HG03139 (cell line): ENCODE measurements at regions not wholly inside any gene's neighbourhood (a gene's known extent, or its start where the extent isn't known, plus 50 kb on each side); places are given as distances from the start of the nearest gene placed in this dataset.

Source experiments
- ATAC-seq: cut with Tn5 transposase; IDR thresholded peaks from one replicate; pipeline ENCODE4 v1.9.1; 2021; ENCODE audit not compliant: unreplicated experiment

DNA sequence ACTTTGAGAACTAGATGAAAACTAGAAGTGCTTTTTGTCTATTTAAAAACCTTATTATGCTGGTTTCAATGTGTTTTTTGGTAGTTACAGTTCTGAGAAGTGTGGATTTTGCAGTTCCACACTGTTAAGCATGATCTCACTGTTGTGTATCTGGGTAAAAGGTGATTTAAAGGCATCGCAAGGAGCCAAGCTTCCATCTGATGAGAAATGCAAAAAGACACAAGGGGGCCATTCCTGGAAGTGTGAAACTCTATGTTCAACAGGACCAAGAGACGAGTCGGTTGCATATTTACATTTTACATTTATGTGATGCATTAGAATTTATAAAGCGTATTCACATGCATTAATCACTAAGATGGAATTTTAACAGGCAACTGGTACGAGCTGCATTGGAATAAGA is 490.8 kb downstream of the NPIPA7 start:
- ATAC-seq, result no peak

DNA sequence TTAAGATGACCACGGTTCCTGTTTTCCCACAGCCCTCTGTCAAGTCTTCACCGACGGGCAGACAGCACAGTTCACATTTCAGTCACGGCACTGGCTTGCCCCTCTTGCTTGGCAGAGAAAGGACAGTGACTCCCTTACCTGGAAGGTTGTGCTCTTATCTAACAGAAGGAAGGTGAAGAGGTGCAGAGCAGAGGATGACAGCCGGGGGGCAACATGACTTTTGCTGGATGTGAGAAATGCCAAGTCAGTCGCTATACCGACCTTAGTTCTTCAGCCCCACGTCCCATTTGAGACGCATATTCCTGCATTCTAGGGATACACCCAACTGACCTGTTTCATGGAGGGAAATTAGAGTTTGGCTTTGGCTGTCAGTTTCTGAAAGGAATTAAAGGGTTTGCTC is 492.3 kb downstream of the NPIPA7 start:
- no peak for ATAC-seq

DNA sequence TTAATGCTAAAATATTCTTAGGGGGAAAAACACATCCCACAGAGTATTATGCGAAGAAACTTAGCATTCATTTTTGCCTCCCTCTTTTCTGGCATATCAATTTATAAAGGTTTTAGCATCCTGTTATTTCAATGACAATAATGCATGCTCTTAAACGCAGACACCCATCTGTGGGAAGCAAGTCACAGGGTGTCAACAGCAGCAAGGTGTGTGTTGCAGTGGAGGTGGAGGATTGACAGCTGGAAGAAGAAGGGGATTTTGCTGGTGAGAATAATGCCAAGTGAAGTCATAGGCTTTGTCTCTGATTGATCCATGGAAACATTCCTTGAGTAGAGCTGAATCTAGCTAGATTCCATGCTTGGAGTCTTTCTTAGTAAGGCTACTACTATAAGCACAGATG is 498.1 kb downstream of the NPIPA7 start:
- ATAC-seq, result no peak

DNA sequence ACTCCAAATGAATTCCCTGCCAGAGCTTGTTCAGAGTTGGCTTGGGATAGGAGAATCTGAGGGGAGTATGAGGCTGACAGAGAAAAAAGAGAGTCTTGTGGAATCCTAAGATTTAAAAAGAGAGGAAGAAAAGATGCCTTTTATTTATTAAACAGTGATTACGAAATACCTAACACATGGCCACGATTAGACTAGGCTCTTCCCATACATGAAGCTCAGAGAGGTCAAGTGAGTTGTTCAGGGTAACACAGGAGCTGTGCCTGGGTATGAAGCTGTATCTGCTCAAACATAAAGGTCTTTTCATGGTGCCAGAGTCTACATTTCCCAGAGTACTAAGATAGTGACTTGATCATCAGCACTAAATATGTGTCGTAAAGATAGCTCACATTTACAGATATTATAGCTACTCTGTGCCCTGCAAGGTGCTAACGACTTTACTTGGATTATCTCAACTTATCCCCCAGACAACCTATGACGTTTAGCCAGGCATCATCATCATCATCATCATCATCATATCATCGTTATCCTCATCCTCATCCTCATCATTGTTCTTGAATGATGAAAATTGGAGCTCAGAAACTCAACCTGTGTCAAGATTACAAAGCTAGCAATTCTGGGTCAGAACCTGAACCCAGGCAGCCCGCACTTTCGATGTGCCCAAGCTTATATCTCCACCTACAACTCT is 500.8 kb downstream of the NPIPA7 start:
- no peak for ATAC-seq

DNA sequence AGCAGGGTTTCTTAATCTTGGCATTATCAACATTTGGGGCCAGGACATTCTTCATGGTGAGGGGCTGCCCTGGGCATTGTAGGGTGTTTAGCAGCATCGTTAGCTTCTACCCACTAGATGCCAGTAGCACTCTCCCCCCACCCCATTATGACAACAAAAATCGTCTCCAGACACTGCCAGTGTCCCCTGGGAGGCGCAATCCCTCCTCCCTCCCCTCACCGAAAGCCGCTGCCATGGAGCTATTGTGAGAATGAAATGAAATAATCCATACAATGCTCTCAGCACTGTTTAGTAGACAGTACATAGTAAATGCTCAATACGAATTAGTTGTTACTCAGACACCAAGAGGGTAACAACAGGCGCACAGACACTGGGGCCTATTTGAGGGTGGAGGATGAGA is 502.9 kb downstream of the NPIPA7 start:
- no peak for ATAC-seq

DNA sequence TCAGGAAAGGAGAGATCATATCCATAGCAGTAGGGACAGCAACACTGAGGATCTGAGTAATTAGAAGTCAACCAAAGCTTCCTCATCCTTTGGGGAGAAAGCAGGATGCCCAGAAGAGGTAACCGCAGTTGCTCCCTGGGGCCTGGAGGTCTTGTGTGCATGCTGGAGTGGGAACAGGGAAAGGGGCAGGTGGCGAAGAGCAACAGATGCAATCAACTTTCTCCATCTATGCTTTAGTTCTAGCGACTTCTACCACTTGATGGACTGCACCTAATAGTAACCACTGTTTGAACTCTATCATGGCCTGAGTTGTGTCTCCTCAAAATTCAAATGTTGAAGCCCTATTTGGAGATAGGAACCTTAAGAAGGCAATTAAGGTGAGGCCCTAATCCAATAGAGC is 503.8 kb downstream of the NPIPA7 start:
- ATAC-seq, result no peak

DNA sequence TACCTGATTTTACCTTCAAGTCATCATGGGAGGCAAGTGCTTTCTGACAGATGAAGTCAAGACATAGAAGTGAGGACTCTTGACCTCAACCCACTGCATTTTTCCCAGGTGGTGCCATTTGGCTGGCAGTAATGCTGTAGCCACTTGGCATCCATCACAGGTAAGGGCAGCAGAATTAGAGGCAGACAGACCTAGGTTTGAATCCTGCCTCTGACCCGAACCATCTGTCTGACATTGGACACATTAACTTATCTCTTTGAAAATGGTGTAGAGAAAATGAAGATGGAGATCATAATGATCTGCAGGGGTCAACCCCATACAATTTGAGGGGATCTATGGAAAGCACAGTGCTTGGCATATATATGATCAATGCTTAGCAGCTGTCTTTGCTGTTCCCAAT is 505.5 kb downstream of the NPIPA7 start:
- ATAC-seq, result no peak

DNA sequence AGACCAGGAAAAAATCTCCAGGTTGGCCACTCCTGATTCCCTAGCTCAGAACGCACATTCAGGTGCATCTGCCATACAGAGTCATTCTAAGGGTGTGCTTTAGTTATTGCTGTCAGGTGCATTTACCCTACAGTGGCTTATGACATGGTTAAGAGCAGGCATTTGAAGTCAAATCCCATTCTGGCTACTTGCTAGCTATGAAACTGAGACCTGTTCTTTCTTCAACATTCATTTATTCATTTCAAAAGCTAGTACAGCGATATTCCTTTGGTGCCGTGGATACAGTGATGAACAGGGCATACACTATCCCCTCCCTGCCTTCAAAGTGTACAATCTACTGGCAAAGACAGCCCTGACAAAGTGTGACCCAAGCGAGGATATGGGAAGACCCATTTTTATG is 508.3 kb downstream of the NPIPA7 start:
- ATAC-seq, result no peak

DNA sequence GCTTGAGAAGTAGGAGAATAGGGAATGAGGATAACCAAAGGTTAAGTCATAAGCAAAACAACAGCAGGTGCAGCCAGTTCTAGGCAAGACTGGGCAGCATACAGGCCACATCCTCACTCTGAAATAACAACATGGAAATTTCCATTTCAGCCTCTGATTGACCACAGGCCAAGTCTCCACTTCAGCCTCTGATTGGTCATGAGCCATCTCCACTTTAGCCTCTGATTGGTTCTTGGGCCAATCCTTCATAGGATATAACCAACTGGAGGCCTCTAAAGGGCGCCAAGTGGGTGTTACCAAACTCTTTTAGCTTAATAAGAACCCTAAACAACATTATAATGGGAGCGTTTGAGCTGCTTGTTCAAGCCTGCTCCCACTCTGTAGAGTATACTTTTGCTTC is 512.0 kb downstream of the NPIPA7 start:
- no peak for ATAC-seq

DNA sequence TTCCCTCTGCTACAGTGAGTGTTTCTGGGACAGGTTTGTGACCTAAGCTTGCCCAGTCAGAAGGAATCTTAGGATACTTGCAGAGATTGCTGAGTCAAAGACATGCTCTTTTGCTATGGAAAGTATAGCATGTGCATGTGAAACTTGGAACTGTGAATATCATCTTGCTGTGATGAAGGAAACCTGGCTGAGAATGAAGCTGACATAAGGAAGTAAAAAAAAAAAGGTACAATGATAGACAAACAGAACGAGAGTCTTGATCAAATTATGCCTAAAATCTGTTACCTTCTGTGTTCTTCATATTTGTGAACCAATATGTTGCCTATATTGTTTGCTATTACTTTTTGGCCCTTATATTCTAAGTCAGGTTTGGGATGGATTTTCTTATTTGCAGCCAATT is 525.7 kb downstream of the NPIPA7 start:
- no peak for ATAC-seq

DNA sequence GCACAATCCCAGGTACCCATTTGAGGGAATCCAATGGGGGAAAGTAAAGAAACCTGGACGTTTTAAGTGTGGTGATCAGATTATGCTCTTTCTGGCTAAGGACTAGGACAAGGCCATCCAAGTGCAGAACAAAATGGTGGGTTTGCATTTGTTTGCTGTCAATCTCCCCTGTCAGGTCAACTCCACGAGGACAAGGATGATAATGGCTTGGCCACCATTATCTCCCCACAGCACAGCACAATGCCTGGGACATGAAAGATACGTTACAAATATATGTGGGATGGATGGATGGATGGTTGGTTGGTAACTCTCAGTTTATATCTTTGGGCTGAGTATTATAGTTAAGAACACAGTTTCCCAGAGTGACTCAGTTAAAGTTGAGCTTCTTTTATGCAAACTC is 526.9 kb downstream of the NPIPA7 start:
- no peak for ATAC-seq

DNA sequence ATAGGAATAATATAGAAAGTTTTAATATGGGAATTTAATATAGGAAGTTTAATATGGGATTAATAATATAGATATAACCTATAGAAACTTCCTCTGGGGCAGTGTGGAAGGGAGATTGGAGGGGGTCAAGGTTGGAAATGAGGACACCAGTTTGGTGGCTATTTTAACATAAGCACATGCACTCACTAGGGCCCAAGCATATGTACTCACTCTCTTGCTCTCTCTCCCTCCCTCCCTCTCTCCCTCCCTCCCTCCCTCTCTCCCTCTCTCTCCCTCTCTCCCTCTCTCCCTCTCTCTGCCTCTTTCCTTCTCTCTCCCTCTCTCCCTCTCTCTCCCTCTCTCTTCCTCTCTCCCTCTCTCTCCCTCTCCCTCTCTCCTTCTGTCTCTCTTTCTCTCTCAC is 528.1 kb downstream of the NPIPA7 start:
- no peak for ATAC-seq

DNA sequence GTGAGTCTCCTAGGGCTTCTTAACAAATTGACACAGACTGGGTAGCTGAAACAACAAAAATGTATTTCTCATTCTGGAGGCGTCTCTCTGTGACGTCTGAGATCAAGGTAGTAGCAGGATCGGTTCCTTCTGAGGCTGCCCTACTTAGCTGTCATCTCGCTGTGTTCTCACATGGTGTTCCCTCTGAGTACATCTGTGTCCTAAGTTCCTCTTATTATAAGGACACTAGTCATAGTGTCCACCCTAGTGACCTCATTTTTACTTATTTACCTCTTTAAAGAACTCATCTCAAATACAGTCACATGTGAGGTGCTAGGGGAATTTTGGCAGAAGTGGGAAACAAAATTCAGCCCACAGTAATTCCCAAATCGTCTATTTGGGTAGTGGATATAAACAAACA is 529.1 kb downstream of the NPIPA7 start:
- no peak for ATAC-seq

DNA sequence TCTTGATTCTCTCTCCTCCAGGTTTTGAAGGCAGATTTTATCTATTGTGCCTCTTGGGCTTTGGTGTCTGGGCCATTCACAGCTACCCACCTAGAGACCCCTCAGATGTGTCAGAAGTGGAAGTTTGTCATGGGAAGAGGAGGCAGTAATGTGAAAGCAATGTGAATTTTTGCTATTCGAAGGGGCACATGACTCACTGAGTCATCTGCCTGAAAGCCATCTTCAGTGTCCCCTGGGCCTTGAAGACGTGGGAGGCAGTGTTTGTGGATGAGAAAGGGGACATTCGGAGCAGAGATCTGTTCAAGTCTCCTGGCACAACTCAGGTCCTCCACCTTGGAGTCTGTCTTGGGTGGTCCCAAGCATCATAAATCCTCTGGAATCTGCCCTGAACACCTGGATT is 530.2 kb downstream of the NPIPA7 start:
- no peak for ATAC-seq

DNA sequence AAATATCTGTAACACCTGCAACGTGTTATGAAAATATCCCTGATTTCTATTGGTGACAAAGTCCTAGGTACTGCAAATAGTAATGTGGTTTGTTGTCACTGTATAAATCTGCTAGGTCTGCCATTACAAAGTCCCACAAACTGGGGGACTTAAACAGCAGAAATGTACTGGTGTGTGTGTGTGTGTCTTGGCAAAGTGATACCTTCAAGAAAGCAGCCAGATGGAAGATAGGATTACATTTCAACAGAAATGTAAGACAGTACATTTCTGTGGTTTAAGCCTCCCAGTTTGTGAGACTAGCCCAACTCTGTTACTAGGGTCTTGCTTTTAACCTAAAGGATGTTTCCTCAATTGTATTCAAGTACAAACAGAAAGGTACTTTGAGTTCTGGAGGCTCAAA is 531.7 kb downstream of the NPIPA7 start:
- ATAC-seq, result no peak

DNA sequence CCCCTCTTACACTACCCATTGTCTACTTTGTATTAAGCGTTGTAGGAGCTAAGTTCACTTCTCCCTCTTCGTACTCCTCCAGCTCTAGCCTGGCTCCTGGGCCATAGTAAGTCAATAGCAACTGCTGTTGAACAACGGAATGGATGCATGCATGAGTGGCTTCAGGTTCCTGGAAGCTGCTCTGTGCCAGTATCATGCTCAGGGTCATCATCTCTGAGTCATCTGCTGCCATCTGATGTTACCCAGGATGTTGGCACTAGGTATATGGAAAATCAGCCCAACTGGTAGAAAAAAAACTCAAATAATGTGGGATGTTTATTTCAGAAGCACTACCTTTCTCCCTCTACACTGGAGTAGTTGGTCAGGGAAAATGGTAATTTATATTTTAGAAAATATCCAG is 536.8 kb downstream of the NPIPA7 start:
- no peak for ATAC-seq

DNA sequence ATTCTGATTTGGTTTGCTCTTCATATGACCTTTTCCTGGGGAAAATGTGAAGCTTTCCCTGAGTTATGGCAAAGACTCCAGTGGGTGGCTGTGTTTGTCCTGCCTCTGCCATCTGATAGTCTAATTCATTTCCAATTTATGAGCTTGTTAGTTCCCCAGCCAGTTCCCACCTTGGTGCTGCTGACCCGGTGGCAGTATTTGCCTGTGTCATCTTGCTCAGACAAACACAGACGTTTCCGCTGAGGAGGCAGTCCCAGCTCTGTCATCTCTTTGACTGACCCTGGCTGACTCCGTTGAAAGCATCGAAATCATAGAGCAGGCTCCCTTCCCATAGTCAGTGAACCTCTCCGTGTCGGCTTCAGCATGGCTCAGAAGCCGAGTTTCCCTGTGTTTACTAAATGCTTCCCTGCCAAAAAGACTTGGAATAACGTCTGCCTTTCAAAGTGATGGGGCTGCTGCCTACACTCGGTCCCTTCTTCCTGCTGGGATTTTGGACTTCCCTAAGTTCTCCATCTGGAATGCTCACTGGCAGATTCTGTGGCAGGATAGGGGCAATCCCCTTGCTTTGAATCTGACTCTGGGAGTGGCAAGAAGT is 538.3 kb downstream of the NPIPA7 start:
- no peak for ATAC-seq

DNA sequence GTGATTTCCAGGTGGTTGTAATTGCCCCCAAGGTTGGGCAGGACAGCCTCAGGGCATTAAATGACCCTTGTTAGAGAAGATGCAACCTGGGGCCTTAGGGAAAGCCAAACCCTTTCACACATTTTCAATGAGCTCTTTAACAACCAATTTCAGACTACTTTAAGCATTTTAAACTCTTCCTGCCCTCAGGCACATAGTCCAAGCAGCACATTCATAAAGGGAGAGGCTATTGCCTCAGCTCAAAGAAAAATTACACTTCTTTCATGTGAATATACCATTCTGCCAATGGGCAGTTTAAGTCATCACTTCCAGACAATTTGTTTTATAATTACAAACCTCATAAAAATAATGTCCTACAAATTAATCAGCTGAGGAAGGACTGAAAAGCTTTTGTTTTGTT is 544.5 kb downstream of the NPIPA7 start:
- no peak for ATAC-seq

DNA sequence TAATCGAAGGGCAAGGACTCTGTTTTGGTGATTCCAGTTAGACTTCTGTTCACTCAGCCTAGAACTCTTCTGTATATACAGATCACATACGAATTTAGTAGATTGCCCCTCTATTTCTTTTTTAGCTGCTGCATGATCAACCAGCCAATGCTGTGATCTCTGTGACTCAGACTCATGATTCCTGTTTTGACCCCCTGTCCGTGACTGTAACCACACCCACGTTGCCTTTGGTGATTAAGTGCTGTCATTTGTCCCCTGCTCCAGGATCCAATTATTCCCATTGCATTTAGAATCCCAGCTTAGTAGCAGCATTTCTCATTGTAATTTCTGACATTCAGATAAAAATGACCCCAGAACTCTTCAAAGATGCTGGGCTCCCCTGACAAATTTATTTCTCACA is 545.7 kb downstream of the NPIPA7 start:
- ATAC-seq, result no peak

DNA sequence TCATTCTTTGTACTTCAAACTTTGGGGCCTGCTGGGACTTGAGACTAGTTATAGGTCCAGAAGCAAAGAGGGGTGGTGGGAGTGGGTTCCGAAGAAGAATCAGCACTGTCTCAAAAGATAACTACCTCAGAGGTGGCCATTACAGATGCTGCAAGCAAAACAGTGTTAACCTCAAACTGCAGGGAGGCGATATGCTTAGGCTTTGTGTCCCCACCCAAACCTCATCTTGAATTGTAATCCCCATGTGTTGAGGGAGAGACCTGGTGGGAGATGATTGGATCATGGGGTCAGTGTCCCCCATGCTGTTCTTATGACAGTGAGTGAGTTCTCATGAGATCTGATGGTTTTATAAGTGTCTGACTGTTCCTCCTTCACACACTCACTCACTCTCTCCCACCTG is 545.3 kb downstream of the XYLT1 start:
- no peak for ATAC-seq

DNA sequence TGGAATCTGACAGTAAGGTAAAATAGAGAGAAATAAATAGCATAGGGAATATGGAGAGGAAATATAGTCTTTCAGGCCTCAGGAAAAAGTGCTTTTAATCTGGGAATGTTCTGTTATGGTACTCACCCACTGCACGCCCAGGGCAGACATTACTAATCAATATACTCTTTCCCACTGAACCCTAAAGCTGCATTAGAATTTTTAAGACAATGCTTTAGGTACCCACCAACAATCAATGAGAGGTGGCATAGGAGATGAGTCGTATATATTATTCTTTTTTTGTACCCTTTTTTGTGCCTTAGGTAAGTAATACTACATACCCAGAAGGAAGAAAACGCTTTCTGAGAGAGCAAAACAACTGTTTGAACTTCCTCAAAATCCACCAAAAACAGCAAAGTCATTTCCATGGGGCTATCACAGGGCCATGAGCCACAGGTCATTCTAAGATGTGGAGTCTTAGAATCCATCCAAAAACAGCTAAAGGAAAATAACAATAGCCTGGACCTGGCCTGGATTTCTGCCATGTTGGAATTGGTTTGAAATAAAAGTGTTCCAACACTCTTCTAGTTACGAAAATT is 542.1 kb downstream of the XYLT1 start:
- ATAC-seq, result no peak

DNA sequence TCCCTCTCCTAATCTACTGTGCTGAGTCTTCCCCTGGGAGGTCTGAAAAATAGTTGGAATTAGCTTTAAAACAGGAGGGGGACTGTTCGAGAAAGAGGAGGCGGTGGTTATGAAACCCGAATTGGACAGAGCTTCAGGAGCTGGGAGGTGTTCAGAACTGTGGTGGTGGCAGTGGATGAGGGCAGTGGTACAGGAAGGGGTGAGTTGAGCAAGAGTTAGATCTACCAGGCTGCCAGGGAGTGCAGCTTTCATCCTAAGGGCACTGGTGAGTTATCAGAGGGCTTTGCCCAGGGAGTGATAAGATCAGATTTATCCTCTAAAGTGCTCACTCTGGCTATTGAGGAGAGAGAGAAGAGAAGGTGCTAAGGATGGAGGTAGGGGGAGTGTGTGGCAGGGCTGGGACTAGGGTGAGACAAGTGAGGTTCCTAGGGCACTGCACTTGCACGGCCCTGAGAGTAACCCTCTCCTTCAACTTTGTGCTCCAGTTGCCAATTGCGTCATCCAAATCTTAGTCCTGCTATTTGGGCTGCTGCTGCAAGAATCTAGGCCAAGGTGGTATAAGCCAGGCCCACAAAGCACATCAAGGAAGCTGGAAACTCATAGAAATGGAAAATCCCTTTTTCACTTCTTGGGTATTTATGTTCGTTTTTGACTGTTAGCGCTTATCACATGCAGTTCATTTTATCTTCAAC is 540.3 kb downstream of the XYLT1 start:
- ATAC-seq, result no peak
